ENCODE measurements at regions not wholly inside any gene's neighbourhood (a gene's known extent, or its start where the extent isn't known, plus 50 kb on each side); places are given as distances from the start of the nearest gene placed in this dataset.

DNA sequence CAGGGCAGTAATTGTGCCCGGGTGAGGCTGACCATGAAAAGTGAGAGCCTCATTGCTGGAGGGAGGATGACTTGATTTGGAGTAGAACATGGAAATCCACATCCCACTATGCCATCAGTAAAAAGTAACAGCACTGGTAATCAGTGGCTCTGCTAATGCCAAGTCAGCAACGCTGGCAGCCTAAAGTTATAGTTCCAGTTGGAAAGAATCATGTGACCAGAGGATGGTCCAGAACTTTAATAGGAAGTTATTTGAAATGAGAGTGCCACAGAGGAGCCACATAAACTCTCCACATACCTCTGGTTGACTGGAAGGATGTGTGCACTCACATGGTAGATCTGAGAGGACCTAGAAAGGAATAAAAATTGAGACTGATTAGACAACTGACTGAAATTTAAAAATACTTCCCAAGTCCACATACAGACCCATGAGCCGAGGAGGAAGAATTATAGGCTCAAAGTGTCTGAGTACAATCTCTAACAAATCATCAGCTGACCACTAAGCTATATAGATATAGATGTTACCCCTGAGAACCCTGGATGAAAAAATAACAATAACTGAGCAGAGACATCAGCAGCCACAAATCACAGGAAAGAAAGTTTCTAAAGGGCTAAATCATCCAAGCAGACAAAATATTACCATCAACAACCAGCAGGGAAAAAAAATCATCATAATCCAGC lies 346.8 kb downstream of the STK39 start:
- TF ChIP-seq, protein P1, sequence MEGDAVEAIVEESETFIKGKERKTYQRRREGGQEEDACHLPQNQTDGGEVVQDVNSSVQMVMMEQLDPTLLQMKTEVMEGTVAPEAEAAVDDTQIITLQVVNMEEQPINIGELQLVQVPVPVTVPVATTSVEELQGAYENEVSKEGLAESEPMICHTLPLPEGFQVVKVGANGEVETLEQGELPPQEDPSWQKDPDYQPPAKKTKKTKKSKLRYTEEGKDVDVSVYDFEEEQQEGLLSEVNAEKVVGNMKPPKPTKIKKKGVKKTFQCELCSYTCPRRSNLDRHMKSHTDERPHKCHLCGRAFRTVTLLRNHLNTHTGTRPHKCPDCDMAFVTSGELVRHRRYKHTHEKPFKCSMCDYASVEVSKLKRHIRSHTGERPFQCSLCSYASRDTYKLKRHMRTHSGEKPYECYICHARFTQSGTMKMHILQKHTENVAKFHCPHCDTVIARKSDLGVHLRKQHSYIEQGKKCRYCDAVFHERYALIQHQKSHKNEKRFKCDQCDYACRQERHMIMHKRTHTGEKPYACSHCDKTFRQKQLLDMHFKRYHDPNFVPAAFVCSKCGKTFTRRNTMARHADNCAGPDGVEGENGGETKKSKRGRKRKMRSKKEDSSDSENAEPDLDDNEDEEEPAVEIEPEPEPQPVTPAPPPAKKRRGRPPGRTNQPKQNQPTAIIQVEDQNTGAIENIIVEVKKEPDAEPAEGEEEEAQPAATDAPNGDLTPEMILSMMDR (IDR thresholded peaks at IDR 0.05; ENCODE audit: low read depth, low read length, missing control alignments) = no peak
- Histone ChIP-seq H3K27me3 (replicated peaks) (no peaks in the 10 kb centered on the region), H3K4me3 (ENCODE audit: low read depth, low read length) (no peak overlapping the region), H3K36me3 (replicated peaks) (no peaks in the 10 kb centered on the region), H3K27ac (no peak overlapping the region)
- in situ Hi-C loops (cut with HindIII; ENCODE audit: low pct_ligation_motif_present, low sequenced_read_pairs) = no loop called here
- DNase-seq = no peak

DNA sequence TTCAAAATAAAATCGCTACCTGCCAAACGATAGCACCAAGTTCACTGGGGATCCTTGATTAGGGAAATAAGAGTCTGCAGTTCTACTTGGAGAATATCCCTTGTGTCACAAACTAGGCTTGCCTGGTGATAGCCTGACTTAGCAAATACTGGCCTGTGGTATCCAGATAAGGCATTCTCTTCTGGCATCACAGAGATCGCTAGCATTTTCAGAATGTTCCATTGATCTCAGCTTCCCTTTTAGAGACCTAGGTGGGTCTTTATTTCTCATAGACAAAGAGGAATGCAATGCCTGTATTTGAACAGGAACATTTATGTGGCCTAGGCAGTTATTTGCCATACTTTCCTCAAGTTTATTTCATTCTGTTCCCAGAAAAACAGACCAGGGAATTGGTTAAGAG lies 349.1 kb downstream of the STK39 start:
- Histone ChIP-seq H3K4me3 (ENCODE audit: low read depth, low read length) (no peak overlapping the region), H3K36me3 (replicated peaks) (no peaks in the 10 kb centered on the region), H3K27me3 (replicated peaks) (no peaks in the 10 kb centered on the region), H3K27ac (no peak overlapping the region)
- TF ChIP-seq, protein P1 (IDR thresholded peaks at IDR 0.05; ENCODE audit: low read depth, low read length, missing control alignments) = no peak
- in situ Hi-C loops (cut with HindIII; ENCODE audit: low pct_ligation_motif_present, low sequenced_read_pairs) = no loop called here
- DNase-seq = no peak

DNA sequence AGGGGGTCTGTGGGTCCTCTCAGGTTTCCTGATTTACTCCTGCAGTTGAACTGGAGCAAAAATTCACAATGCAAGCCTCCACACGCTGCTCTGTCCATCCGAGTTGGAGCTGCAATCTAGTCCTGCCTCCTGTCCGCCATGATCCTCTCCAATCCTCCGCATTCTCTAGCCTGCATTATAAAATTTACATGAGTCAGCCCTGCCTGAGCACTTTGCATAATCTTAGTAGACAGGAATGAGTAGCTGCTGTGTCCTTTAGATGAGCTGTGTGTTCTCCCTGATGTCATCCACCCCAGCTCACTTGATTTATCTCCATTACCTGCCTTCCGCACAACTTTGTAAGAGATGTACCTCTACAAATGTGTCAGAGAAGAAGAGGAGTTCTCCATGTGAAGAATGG lies 355.6 kb downstream of the STK39 start:
- no peak for DNase-seq
- in situ Hi-C loops (cut with HindIII; ENCODE audit: low pct_ligation_motif_present, low sequenced_read_pairs) = no loop called here
- TF ChIP-seq, protein P1 (IDR thresholded peaks at IDR 0.05; ENCODE audit: low read depth, low read length, missing control alignments) = no peak
- Histone ChIP-seq H3K36me3 (replicated peaks) (no peaks in the 10 kb centered on the region), H3K4me3 (ENCODE audit: low read depth, low read length) (no peak overlapping the region), H3K27me3 (replicated peaks) (no peaks in the 10 kb centered on the region), H3K27ac (no peak overlapping the region)

DNA sequence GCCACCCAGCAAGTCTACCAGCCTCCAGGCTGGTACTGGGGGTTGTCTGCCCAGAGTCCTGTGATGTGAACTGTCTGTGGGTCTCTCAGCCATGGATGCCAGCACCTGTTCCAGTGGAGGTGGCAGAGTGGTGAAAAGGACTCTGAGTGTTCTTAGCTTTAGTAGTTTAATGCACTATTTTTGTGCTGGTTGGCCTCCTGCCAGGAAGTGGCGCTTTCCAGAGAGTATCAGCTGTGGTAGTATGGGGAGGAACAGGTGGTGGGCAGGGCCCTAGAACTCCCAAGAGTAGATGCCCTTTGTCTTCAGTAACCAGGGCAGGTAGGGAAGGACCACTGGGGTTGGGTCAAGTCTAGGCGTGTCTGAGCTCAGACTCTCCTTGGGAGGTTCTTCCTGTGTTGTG lies 356.7 kb downstream of the STK39 start:
- no peaks in the 10 kb centered on the region for H3K36me3 ChIP-seq (replicated peaks)
- no peaks in the 10 kb centered on the region for H3K27me3 ChIP-seq (replicated peaks)
- in situ Hi-C loops (cut with HindIII; ENCODE audit: low pct_ligation_motif_present, low sequenced_read_pairs) = no loop called here
- no peak overlapping the region for H3K4me3 ChIP-seq (ENCODE audit: low read depth, low read length)
- TF ChIP-seq, protein P1 (IDR thresholded peaks at IDR 0.05; ENCODE audit: low read depth, low read length, missing control alignments) = no peak
- H3K27ac ChIP-seq = no peak overlapping the region
- no peak for DNase-seq

DNA sequence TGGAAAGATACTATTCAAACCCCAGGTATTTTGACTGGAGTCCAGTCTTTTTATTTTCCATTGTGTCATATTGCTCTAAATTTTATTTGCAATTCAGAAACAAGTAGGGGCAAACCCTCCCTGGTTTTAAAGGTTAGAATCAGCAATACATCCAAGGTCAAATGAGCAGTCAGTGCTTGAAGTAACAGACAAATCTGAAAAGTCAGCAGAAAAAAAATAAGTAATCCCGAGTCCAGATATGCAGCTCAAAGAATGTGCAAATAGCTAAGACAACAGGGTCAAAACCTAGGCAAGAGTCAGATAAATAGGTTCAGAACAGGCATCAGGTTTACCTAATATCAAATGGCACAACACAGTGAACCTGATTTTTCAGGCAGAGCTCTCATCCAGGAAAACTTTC lies 367.0 kb downstream of the STK39 start:
- no peaks in the 10 kb centered on the region for H3K27me3 ChIP-seq (replicated peaks)
- no peaks in the 10 kb centered on the region for H3K36me3 ChIP-seq (replicated peaks)
- TF ChIP-seq, protein P1 (IDR thresholded peaks at IDR 0.05; ENCODE audit: low read depth, low read length, missing control alignments) = no peak
- in situ Hi-C loops (cut with HindIII; ENCODE audit: low pct_ligation_motif_present, low sequenced_read_pairs) = no loop called here
- no peak for DNase-seq
- no peak overlapping the region for H3K4me3 ChIP-seq (ENCODE audit: low read depth, low read length)
- H3K27ac ChIP-seq = no peak overlapping the region

DNA sequence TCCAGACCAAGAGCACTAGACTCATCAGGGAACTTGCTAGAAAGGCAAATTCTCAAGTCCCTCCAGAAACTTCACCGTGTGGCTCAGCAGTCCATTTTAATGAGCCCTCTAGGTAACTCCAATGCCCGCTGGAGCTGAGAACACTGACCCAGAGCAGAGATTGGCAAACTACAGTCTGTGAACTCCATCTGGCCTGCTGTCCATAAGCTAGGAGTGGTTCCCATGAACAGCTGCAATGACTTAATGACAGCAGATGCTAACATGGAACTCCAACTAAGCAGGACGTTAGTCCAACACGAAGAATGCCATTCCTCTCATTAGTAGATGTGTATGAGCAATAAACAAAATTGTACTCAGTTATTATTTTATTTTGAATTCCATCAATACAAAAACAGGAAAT lies 371.9 kb downstream of the STK39 start:
- H3K36me3 ChIP-seq (replicated peaks) = no peaks in the 10 kb centered on the region
- TF ChIP-seq, protein P1 (IDR thresholded peaks at IDR 0.05; ENCODE audit: low read depth, low read length, missing control alignments) = no peak
- in situ Hi-C loops (cut with HindIII; ENCODE audit: low pct_ligation_motif_present, low sequenced_read_pairs) = no loop called here
- no peak overlapping the region for H3K4me3 ChIP-seq (ENCODE audit: low read depth, low read length)
- no peak for DNase-seq
- H3K27ac ChIP-seq = no peak overlapping the region
- H3K27me3 ChIP-seq (replicated peaks) = no peaks in the 10 kb centered on the region
